SK-N-MC (cell line): ENCODE measurements at regions not wholly inside any gene's neighbourhood (a gene's known extent, or its start where the extent isn't known, plus 50 kb on each side); places are given as distances from the start of the nearest gene placed in this dataset.

Experiments used
- EZH2 ChIP-seq: fragments of 200-600 bp; sonication (generic); IDR thresholded peaks from one replicate; pipeline ENCODE4 v1.6.1; 2017; ENCODE audit warnings: antibody characterized with exemption
- FOXP2 ChIP-seq: optimal IDR thresholded peaks from 2 replicates; pipeline ENCODE3; 2011; ENCODE audit warnings: mild to moderate bottlenecking, moderate library complexity; ENCODE audit not compliant: insufficient read depth; ENCODE audit errors: extremely low read length, control extremely low read depth
- POLR2AphosphoS5 ChIP-seq: IDR thresholded peaks from 2 replicates; pipeline ENCODE4 v1.6.1; 2012; ENCODE audit warnings: mild to moderate bottlenecking, low read depth, low read length, borderline replicate concordance

DNA sequence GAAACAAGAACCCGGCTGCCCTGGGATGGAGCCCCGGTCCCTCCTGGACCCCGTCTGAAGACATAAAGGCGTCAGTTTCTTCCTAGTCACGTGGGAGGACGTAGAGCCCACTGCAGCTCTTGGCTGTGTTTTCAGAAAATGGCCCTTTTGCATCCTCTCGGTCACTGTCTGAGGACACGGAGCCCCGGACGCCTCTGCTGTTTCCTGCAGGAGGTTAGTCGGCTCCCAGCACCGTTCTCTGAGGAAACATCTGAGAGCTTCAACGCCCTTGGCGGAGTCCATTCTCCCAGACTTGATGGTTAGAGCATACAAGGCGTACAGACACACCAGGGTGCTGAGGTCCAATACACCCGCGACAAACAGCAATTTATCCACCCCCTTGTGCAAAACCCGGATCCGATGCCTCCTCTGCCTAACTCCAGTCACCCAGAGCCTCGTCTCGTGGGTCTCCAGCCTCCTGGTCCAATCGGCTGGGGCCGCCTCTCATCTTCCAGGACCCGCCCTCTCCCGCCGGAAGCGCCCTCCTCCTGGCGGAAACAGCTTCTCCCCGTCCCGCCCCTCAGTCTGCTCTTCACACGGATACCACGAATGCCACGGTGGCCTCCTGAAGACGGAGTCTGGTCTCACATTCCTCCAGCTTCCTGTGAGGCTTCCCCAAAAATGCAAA, 119.4 kb downstream of the TMEM18 start:
- TF ChIP-seq POLR2AphosphoS5 (no peak), EZH2 (no peak), FOXP2 (no peak)
